Fibroblast of lung (primary cell): ENCODE measurements at regions not wholly inside any gene's neighbourhood (a gene's known extent, or its start where the extent isn't known, plus 50 kb on each side); places are given as distances from the start of the nearest gene placed in this dataset.
A peak's percentile ranks its signal among the peaks of the same experiment; 100 is the strongest.

ENCODE experiments used
- DNase-seq, 2 donors: peaks; one replicate each; pipeline versions ENCODE4 v3.0.0 to v3.0.0-alpha.2; 2010; ENCODE audit warnings: low read depth in 2 of 2
- H2AFZ ChIP-seq: 2 replicates; pipeline ENCODE4 v1.5.1; 2012; ENCODE audit warnings: low read length, control low read depth, inconsistent platforms
- H3K27ac ChIP-seq: 2 replicates; pipeline ENCODE4 v1.5.1; 2011; ENCODE audit warnings: low read length, control low read depth; ENCODE audit not compliant: insufficient read depth
- H3K27me3 ChIP-seq: 2 replicates; pipeline ENCODE4 v1.5.1; 2011; ENCODE audit warnings: mild to moderate bottlenecking, low read length; ENCODE audit not compliant: control insufficient read depth, insufficient read depth
- H3K36me3 ChIP-seq: 2 replicates; pipeline ENCODE4 v1.5.1; 2011; ENCODE audit warnings: low read length; ENCODE audit not compliant: control insufficient read depth, insufficient read depth
- H3K4me1 ChIP-seq: 2 replicates; pipeline ENCODE4 v1.5.1; 2011; ENCODE audit warnings: low read length; ENCODE audit not compliant: control insufficient read depth, insufficient read depth; ENCODE audit errors: extremely low read depth
- H3K4me2 ChIP-seq: 2 replicates; pipeline ENCODE4 v1.5.1; 2011; ENCODE audit warnings: low read length, control low read depth; ENCODE audit not compliant: insufficient read depth; ENCODE audit errors: extremely low read depth
- H3K4me3 ChIP-seq, 4 experiments: fragments of 200-600 bp in 1 of 4; sonication (generic) in 1 of 4; replicated peaks in 1 of 4; 2 replicates each; pipeline ENCODE4 v1.5.1; 2011 to 2016; ENCODE audit warnings: low read length in 4 of 4, low read depth in 3 of 4, mild to moderate bottlenecking in 3 of 4, control low read depth in 2 of 4, inconsistent platforms in 1 of 4, mixed read lengths in 1 of 4; ENCODE audit not compliant: insufficient read depth in 1 of 4; ENCODE audit errors: control extremely low read depth in 1 of 4
- H3K79me2 ChIP-seq: 2 replicates; pipeline ENCODE4 v1.5.1; 2012; ENCODE audit warnings: mild to moderate bottlenecking, low read length, inconsistent platforms; ENCODE audit not compliant: control insufficient read depth, insufficient read depth
- H3K9ac ChIP-seq: 2 replicates; pipeline ENCODE4 v1.5.1; 2011; ENCODE audit warnings: mild to moderate bottlenecking, low read length, control low read depth; ENCODE audit not compliant: insufficient read depth
- H3K9me3 ChIP-seq: 2 replicates; pipeline ENCODE4 v1.5.1; 2012; ENCODE audit warnings: low read depth, low read length; ENCODE audit not compliant: control insufficient read depth, insufficient read depth
- H4K20me1 ChIP-seq: 2 replicates; pipeline ENCODE4 v1.5.1; 2011; ENCODE audit warnings: low read length; ENCODE audit not compliant: control insufficient read depth, insufficient read depth; ENCODE audit errors: extremely low read depth
- EZH2 ChIP-seq: IDR thresholded peaks from 2 replicates; pipeline ENCODE4 v1.5.1; 2012; ENCODE audit warnings: low read length, control low read depth, mild to moderate bottlenecking; ENCODE audit errors: missing control alignments
- TF ChIP-seq, protein P1 (sequence below), 2 donors: IDR thresholded peaks in 1 of 2; conservative IDR thresholded peaks in 1 of 2; 1 replicate in 1 of 2; 2 replicates in 1 of 2; pipeline ENCODE4 v1.5.1; 2011 to 2012; ENCODE audit warnings: low read length in 2 of 2, control low read depth in 1 of 2, inconsistent platforms in 1 of 2, low read depth in 1 of 2, mild to moderate bottlenecking in 1 of 2

- Histone ChIP-seq H3K9ac (no peak overlapping the region), H2AFZ (no peak overlapping the region), H3K4me3 (no peak overlapping the region), H3K36me3 (no peaks in the 10 kb centered on the region), H3K27ac (no peak overlapping the region), H3K27me3 (no peaks in the 10 kb centered on the region), H3K9me3 (no peaks in the 10 kb centered on the region), H3K4me1 (no peaks in the 10 kb centered on the region), H3K79me2 (no peaks in the 10 kb centered on the region), H3K4me2 (no peak overlapping the region), H4K20me1 (no peaks in the 10 kb centered on the region)
- no peak for TF ChIP-seq EZH2
- TF ChIP-seq, protein P1, sequence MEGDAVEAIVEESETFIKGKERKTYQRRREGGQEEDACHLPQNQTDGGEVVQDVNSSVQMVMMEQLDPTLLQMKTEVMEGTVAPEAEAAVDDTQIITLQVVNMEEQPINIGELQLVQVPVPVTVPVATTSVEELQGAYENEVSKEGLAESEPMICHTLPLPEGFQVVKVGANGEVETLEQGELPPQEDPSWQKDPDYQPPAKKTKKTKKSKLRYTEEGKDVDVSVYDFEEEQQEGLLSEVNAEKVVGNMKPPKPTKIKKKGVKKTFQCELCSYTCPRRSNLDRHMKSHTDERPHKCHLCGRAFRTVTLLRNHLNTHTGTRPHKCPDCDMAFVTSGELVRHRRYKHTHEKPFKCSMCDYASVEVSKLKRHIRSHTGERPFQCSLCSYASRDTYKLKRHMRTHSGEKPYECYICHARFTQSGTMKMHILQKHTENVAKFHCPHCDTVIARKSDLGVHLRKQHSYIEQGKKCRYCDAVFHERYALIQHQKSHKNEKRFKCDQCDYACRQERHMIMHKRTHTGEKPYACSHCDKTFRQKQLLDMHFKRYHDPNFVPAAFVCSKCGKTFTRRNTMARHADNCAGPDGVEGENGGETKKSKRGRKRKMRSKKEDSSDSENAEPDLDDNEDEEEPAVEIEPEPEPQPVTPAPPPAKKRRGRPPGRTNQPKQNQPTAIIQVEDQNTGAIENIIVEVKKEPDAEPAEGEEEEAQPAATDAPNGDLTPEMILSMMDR (conservative IDR thresholded peaks at IDR 0.05 in 1 of 2, IDR thresholded peaks at IDR 0.05 in 1 of 2; ENCODE audit: low read depth in 1 of 2, low read length in 2 of 2) = no peak
- DNase-seq = no peak
Observed at GRCh38 chr3:81097889-81098288, 663.6 kb downstream of the GBE1 start.

DNA sequence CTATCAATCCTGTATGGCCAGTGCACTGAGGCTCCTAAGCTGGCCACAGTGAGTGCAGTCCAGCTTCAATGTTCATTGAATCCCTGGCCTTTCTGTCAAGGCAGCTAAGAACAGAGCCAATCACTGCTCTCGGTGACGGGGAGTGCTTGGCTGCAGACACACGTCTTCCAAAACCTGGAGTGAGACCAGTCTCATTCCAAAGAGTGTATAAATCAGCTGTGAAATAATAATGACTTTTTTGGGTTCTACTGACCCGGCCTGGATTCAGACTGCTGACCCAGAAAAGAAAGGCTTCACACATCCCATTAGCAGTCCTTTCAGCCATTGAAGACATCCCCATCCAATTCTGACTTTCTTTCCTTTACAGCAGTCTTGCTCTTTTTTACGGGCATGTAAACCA, 665.5 kb downstream of the GBE1 start:
- Histone ChIP-seq H3K79me2 (no peaks in the 10 kb centered on the region), H3K36me3 (no peaks in the 10 kb centered on the region), H4K20me1 (no peaks in the 10 kb centered on the region), H3K9me3 (no peaks in the 10 kb centered on the region), H3K9ac (no peak overlapping the region), H3K27ac (no peak overlapping the region), H2AFZ (no peak overlapping the region), H3K4me3 (no peak overlapping the region), H3K4me1 (no peaks in the 10 kb centered on the region), H3K4me2 (no peak overlapping the region), H3K27me3 (no peaks in the 10 kb centered on the region)
- peak in 1 of 2 donors; percentile 0 for DNase-seq
- no peak for TF ChIP-seq EZH2
- TF ChIP-seq, protein P1 (conservative IDR thresholded peaks at IDR 0.05 in 1 of 2, IDR thresholded peaks at IDR 0.05 in 1 of 2; ENCODE audit: low read depth in 1 of 2, low read length in 2 of 2) = no peak

GRCh38 chr3:81094986-81095385, 666.5 kb downstream of the GBE1 start:
- Histone ChIP-seq H3K9ac (no peak overlapping the region), H3K4me3 (no peak overlapping the region), H2AFZ (no peak overlapping the region), H3K9me3 (no peaks in the 10 kb centered on the region), H3K4me2 (no peak overlapping the region), H4K20me1 (no peaks in the 10 kb centered on the region), H3K36me3 (no peaks in the 10 kb centered on the region), H3K27me3 (no peaks in the 10 kb centered on the region), H3K4me1 (no peaks in the 10 kb centered on the region), H3K27ac (no peak overlapping the region), H3K79me2 (no peaks in the 10 kb centered on the region)
- TF ChIP-seq, protein P1 (conservative IDR thresholded peaks at IDR 0.05 in 1 of 2, IDR thresholded peaks at IDR 0.05 in 1 of 2; ENCODE audit: low read depth in 1 of 2, low read length in 2 of 2) = no peak
- no peak for TF ChIP-seq EZH2
- no peak for DNase-seq
